ENCODE measurements at regions not wholly inside any gene's neighbourhood (a gene's known extent, or its start where the extent isn't known, plus 50 kb on each side); places are given as distances from the start of the nearest gene placed in this dataset.
"Not testable (repeated sequence)": the region's sequence is repeated elsewhere in the genome, so short reads cannot be mapped to it uniquely, and the experiment has no call there.

- not testable (repeated sequence) for H3K27ac ChIP-seq (ENCODE audit: low read depth, low read length); H3K27me3 ChIP-seq (ENCODE audit: control insufficient read depth in 1 of 2, insufficient read depth in 2 of 2, low read length in 2 of 2); H3K9me3 ChIP-seq (ENCODE audit: control insufficient read depth in 1 of 2, low read length in 2 of 2); H3K36me3 ChIP-seq (ENCODE audit: control insufficient read depth in 1 of 2, insufficient read depth in 2 of 2, low read length in 2 of 2); H3K9ac ChIP-seq (ENCODE audit: low read depth in 1 of 2, low read length in 2 of 2); H3K4me1 ChIP-seq (ENCODE audit: control insufficient read depth in 1 of 2, insufficient read depth in 2 of 2, low read length in 2 of 2); H3K4me3 ChIP-seq (ENCODE audit: low read depth in 1 of 2, low read length in 2 of 2)
Measured at GRCh38 chr4:79807933-79808332, 265.1 kb downstream of the ANTXR2 start.

- H3K9ac ChIP-seq (ENCODE audit: low read depth in 1 of 2, low read length in 2 of 2): no peak overlapping the region
- H3K9me3 ChIP-seq (ENCODE audit: control insufficient read depth in 1 of 2, low read length in 2 of 2): peaks cover 0 to 2% of the 10 kb centered on the region in 2 donors
- H3K36me3 ChIP-seq (ENCODE audit: control insufficient read depth in 1 of 2, insufficient read depth in 2 of 2, low read length in 2 of 2): no peaks in the 10 kb centered on the region
- no peak overlapping the region for H3K27ac ChIP-seq (ENCODE audit: low read depth, low read length)
- H3K4me1 ChIP-seq (ENCODE audit: control insufficient read depth in 1 of 2, insufficient read depth in 2 of 2, low read length in 2 of 2): no peaks in the 10 kb centered on the region
- H3K27me3 ChIP-seq (ENCODE audit: control insufficient read depth in 1 of 2, insufficient read depth in 2 of 2, low read length in 2 of 2): no peaks in the 10 kb centered on the region
- no peak overlapping the region for H3K4me3 ChIP-seq (ENCODE audit: low read depth in 1 of 2, low read length in 2 of 2)
Measured at GRCh38 chr4:79798047-79798446, 275.0 kb downstream of the ANTXR2 start.

GRCh38 chr4:79796948-79797347 lies 276.1 kb downstream of the ANTXR2 start:
- Histone ChIP-seq H3K4me3 (ENCODE audit: low read depth in 1 of 2, low read length in 2 of 2) (no peak overlapping the region), H3K27me3 (ENCODE audit: control insufficient read depth in 1 of 2, insufficient read depth in 2 of 2, low read length in 2 of 2) (no peaks in the 10 kb centered on the region), H3K36me3 (ENCODE audit: control insufficient read depth in 1 of 2, insufficient read depth in 2 of 2, low read length in 2 of 2) (no peaks in the 10 kb centered on the region), H3K4me1 (ENCODE audit: control insufficient read depth in 1 of 2, insufficient read depth in 2 of 2, low read length in 2 of 2) (no peaks in the 10 kb centered on the region), H3K9me3 (ENCODE audit: control insufficient read depth in 1 of 2, low read length in 2 of 2) (peaks cover 0 to 2% of the 10 kb centered on the region in 2 donors), H3K9ac (ENCODE audit: low read depth in 1 of 2, low read length in 2 of 2) (no peak overlapping the region), H3K27ac (ENCODE audit: low read depth, low read length) (no peak overlapping the region)

GRCh38 chr4:79788884-79789283 lies 284.1 kb downstream of the ANTXR2 start:
- H3K36me3 ChIP-seq (ENCODE audit: control insufficient read depth in 1 of 2, insufficient read depth in 2 of 2, low read length in 2 of 2): no peaks in the 10 kb centered on the region
- no peaks in the 10 kb centered on the region for H3K27me3 ChIP-seq (ENCODE audit: control insufficient read depth in 1 of 2, insufficient read depth in 2 of 2, low read length in 2 of 2)
- no peak overlapping the region for H3K4me3 ChIP-seq (ENCODE audit: low read depth in 1 of 2, low read length in 2 of 2)
- H3K9ac ChIP-seq (ENCODE audit: low read depth in 1 of 2, low read length in 2 of 2): no peak overlapping the region
- H3K4me1 ChIP-seq (ENCODE audit: control insufficient read depth in 1 of 2, insufficient read depth in 2 of 2, low read length in 2 of 2): no peaks in the 10 kb centered on the region
- H3K27ac ChIP-seq (ENCODE audit: low read depth, low read length): no peak overlapping the region
- peaks cover 0 to 9% of the 10 kb centered on the region in 2 donors for H3K9me3 ChIP-seq (ENCODE audit: control insufficient read depth in 1 of 2, low read length in 2 of 2)

GRCh38 chr4:79780129-79780528 lies 292.9 kb downstream of the ANTXR2 start:
- no peaks in the 10 kb centered on the region for H3K27me3 ChIP-seq (ENCODE audit: control insufficient read depth in 1 of 2, insufficient read depth in 2 of 2, low read length in 2 of 2)
- H3K9ac ChIP-seq (ENCODE audit: low read depth in 1 of 2, low read length in 2 of 2): no peak overlapping the region
- H3K9me3 ChIP-seq (ENCODE audit: control insufficient read depth in 1 of 2, low read length in 2 of 2): no peaks in the 10 kb centered on the region
- H3K4me3 ChIP-seq (ENCODE audit: low read depth in 1 of 2, low read length in 2 of 2): no peak overlapping the region
- H3K36me3 ChIP-seq (ENCODE audit: control insufficient read depth in 1 of 2, insufficient read depth in 2 of 2, low read length in 2 of 2): no peaks in the 10 kb centered on the region
- no peak overlapping the region for H3K27ac ChIP-seq (ENCODE audit: low read depth, low read length)
- H3K4me1 ChIP-seq (ENCODE audit: control insufficient read depth in 1 of 2, insufficient read depth in 2 of 2, low read length in 2 of 2): no peaks in the 10 kb centered on the region

- Histone ChIP-seq H3K27ac (ENCODE audit: low read depth, low read length) (no peak overlapping the region), H3K4me3 (ENCODE audit: low read depth in 1 of 2, low read length in 2 of 2) (no peak overlapping the region), H3K9ac (ENCODE audit: low read depth in 1 of 2, low read length in 2 of 2) (no peak overlapping the region), H3K36me3 (ENCODE audit: control insufficient read depth in 1 of 2, insufficient read depth in 2 of 2, low read length in 2 of 2) (no peaks in the 10 kb centered on the region), H3K4me1 (ENCODE audit: control insufficient read depth in 1 of 2, insufficient read depth in 2 of 2, low read length in 2 of 2) (no peaks in the 10 kb centered on the region), H3K9me3 (ENCODE audit: control insufficient read depth in 1 of 2, low read length in 2 of 2) (peaks cover 2 to 3% of the 10 kb centered on the region in 2 donors), H3K27me3 (ENCODE audit: control insufficient read depth in 1 of 2, insufficient read depth in 2 of 2, low read length in 2 of 2) (no peaks in the 10 kb centered on the region)
Measured at GRCh38 chr4:79772510-79772909, 300.5 kb downstream of the ANTXR2 start.

GRCh38 chr4:79764120-79764519 lies 308.9 kb downstream of the ANTXR2 start:
- Histone ChIP-seq H3K9ac (ENCODE audit: low read depth in 1 of 2, low read length in 2 of 2) (no peak overlapping the region), H3K4me3 (ENCODE audit: low read depth in 1 of 2, low read length in 2 of 2) (no peak overlapping the region), H3K36me3 (ENCODE audit: control insufficient read depth in 1 of 2, insufficient read depth in 2 of 2, low read length in 2 of 2) (no peaks in the 10 kb centered on the region), H3K27me3 (ENCODE audit: control insufficient read depth in 1 of 2, insufficient read depth in 2 of 2, low read length in 2 of 2) (no peaks in the 10 kb centered on the region), H3K9me3 (ENCODE audit: control insufficient read depth in 1 of 2, low read length in 2 of 2) (peaks cover 2 to 3% of the 10 kb centered on the region in 2 donors), H3K27ac (ENCODE audit: low read depth, low read length) (no peak overlapping the region), H3K4me1 (ENCODE audit: control insufficient read depth in 1 of 2, insufficient read depth in 2 of 2, low read length in 2 of 2) (no peaks in the 10 kb centered on the region)

- no peaks in the 10 kb centered on the region for H3K27me3 ChIP-seq (ENCODE audit: control insufficient read depth in 1 of 2, insufficient read depth in 2 of 2, low read length in 2 of 2)
- H3K4me3 ChIP-seq (ENCODE audit: low read depth in 1 of 2, low read length in 2 of 2): no peak overlapping the region
- no peak overlapping the region for H3K9ac ChIP-seq (ENCODE audit: low read depth in 1 of 2, low read length in 2 of 2)
- H3K4me1 ChIP-seq (ENCODE audit: control insufficient read depth in 1 of 2, insufficient read depth in 2 of 2, low read length in 2 of 2): no peaks in the 10 kb centered on the region
- H3K27ac ChIP-seq (ENCODE audit: low read depth, low read length): no peak overlapping the region
- no peaks in the 10 kb centered on the region for H3K36me3 ChIP-seq (ENCODE audit: control insufficient read depth in 1 of 2, insufficient read depth in 2 of 2, low read length in 2 of 2)
- H3K9me3 ChIP-seq (ENCODE audit: control insufficient read depth in 1 of 2, low read length in 2 of 2): peaks cover 2 to 3% of the 10 kb centered on the region in 2 donors
Measured at GRCh38 chr4:79763486-79764075, 309.4 kb downstream of the ANTXR2 start.

- H3K4me3 ChIP-seq (ENCODE audit: low read depth in 1 of 2, low read length in 2 of 2): no peak overlapping the region
- no peak overlapping the region for H3K9ac ChIP-seq (ENCODE audit: low read depth in 1 of 2, low read length in 2 of 2)
- H3K36me3 ChIP-seq (ENCODE audit: control insufficient read depth in 1 of 2, insufficient read depth in 2 of 2, low read length in 2 of 2): no peaks in the 10 kb centered on the region
- no peaks in the 10 kb centered on the region for H3K27me3 ChIP-seq (ENCODE audit: control insufficient read depth in 1 of 2, insufficient read depth in 2 of 2, low read length in 2 of 2)
- H3K4me1 ChIP-seq (ENCODE audit: control insufficient read depth in 1 of 2, insufficient read depth in 2 of 2, low read length in 2 of 2): no peaks in the 10 kb centered on the region
- H3K27ac ChIP-seq (ENCODE audit: low read depth, low read length): no peak overlapping the region
- H3K9me3 ChIP-seq (ENCODE audit: control insufficient read depth in 1 of 2, low read length in 2 of 2): no peaks in the 10 kb centered on the region
Measured at GRCh38 chr4:79759793-79760192, 313.2 kb downstream of the ANTXR2 start.

- H3K9me3 ChIP-seq (ENCODE audit: control insufficient read depth in 1 of 2, low read length in 2 of 2): no peaks in the 10 kb centered on the region
- no peak overlapping the region for H3K9ac ChIP-seq (ENCODE audit: low read depth in 1 of 2, low read length in 2 of 2)
- no peak overlapping the region for H3K4me3 ChIP-seq (ENCODE audit: low read depth in 1 of 2, low read length in 2 of 2)
- H3K36me3 ChIP-seq (ENCODE audit: control insufficient read depth in 1 of 2, insufficient read depth in 2 of 2, low read length in 2 of 2): no peaks in the 10 kb centered on the region
- H3K27me3 ChIP-seq (ENCODE audit: control insufficient read depth in 1 of 2, insufficient read depth in 2 of 2, low read length in 2 of 2): no peaks in the 10 kb centered on the region
- no peaks in the 10 kb centered on the region for H3K4me1 ChIP-seq (ENCODE audit: control insufficient read depth in 1 of 2, insufficient read depth in 2 of 2, low read length in 2 of 2)
- no peak overlapping the region for H3K27ac ChIP-seq (ENCODE audit: low read depth, low read length)
Measured at GRCh38 chr4:79757600-79757999, 315.4 kb downstream of the ANTXR2 start.
